OCI-LY7 (cell line): ENCODE measurements at regions not wholly inside any gene's neighbourhood (a gene's known extent, or its start where the extent isn't known, plus 50 kb on each side); places are given as distances from the start of the nearest gene placed in this dataset.

ENCODE experiments used
- BruUV-seq: library from RNA; stranded (reverse); fragments of 400-500 nt; replicated peaks from 2 replicates; lab custom pipeline; 2021; lab: Mats Ljungman, UMichigan
- CTCF ChIA-PET: fragments of 300-600 bp; sonication (Branson Sonifier 250); formaldehyde crosslinking; loops from one replicate; lab custom pipeline; 2022; ENCODE audit warnings: antibody characterized with exemption; ENCODE audit not compliant: unreplicated experiment; lab: Charles Lee
- POLR2A ChIA-PET: fragments of 300-600 bp; sonication (Branson Sonifier 250); formaldehyde crosslinking; loops from one replicate; lab custom pipeline; 2022; ENCODE audit warnings: antibody characterized with exemption; lab: Charles Lee
- DNase-seq: peaks from one replicate; pipeline ENCODE4 v3.0.0-alpha.2; 2015; ENCODE audit warnings: low spot score
- H2AFZ ChIP-seq: fragments of 200-600 bp; sonication (generic), shearing (Covaris generic); 2 replicates; pipeline ENCODE4 v1.6.1; 2014; ENCODE audit warnings: mild to moderate bottlenecking, antibody characterized with exemption, low read length, moderate library complexity
- H3K27ac ChIP-seq: fragments of 200-600 bp; sonication (generic); 2 replicates; pipeline ENCODE4 v1.5.1; 2014; ENCODE audit warnings: mixed run types, low read depth, mild to moderate bottlenecking, moderate library complexity, low read length, inconsistent platforms; ENCODE audit not compliant: poor library complexity, severe bottlenecking
- H3K36me3 ChIP-seq: fragments of 200-600 bp; sonication (generic); 2 replicates; pipeline ENCODE4 v1.6.1; 2014; ENCODE audit warnings: mild to moderate bottlenecking, antibody characterized with exemption, low read length, moderate library complexity, mixed read lengths; ENCODE audit not compliant: insufficient read depth
- H3K4me1 ChIP-seq: fragments of 200-600 bp; sonication (generic); 2 replicates; pipeline ENCODE4 v1.5.1; 2014; ENCODE audit warnings: mild to moderate bottlenecking, low read length; ENCODE audit not compliant: insufficient read depth, poor library complexity, severe bottlenecking
- H3K4me2 ChIP-seq: fragments of 200-600 bp; sonication (generic); 2 replicates; pipeline ENCODE4 v1.6.1; 2014; ENCODE audit warnings: mild to moderate bottlenecking, low read length
- H3K4me3 ChIP-seq: fragments of 200-600 bp; sonication (generic); 2 replicates; pipeline ENCODE4 v1.5.1; 2014; ENCODE audit warnings: mild to moderate bottlenecking, low read depth, low read length; ENCODE audit not compliant: poor library complexity, severe bottlenecking
- H3K79me2 ChIP-seq: fragments of 200-600 bp; sonication (generic); 2 replicates; pipeline ENCODE4 v1.6.1; 2016; ENCODE audit warnings: low read depth, mild to moderate bottlenecking, low read length, moderate library complexity, mixed read lengths; ENCODE audit not compliant: insufficient read depth
- H3K9me2 ChIP-seq: fragments of 200-600 bp; sonication (generic); 2 replicates; pipeline ENCODE4 v1.6.1; 2016; ENCODE audit warnings: mild to moderate bottlenecking, low read length, mixed read lengths; ENCODE audit not compliant: insufficient read depth
- H3K9me3 ChIP-seq: fragments of 200-600 bp; sonication (generic); 2 replicates; pipeline ENCODE4 v1.6.1; 2014; ENCODE audit warnings: mild to moderate bottlenecking, mixed run types, low read length, mixed read lengths
- H4K20me1 ChIP-seq: fragments of 200-600 bp; sonication (generic); 2 replicates; pipeline ENCODE4 v1.6.1; 2014; ENCODE audit warnings: mild to moderate bottlenecking, antibody characterized with exemption, low read length, moderate library complexity, mixed read lengths; ENCODE audit not compliant: insufficient read depth
- CTCF ChIP-seq: fragments of 200-600 bp; sonication (generic); conservative IDR thresholded peaks from 2 replicates; pipeline ENCODE4 v1.5.1; 2014; ENCODE audit warnings: mild to moderate bottlenecking, antibody characterized with exemption, low read length, moderate library complexity, mixed read lengths
- EZH2phosphoT487 ChIP-seq: fragments of 200-600 bp; sonication (generic); IDR thresholded peaks from 2 replicates; pipeline ENCODE4 v1.6.1; 2018; ENCODE audit warnings: low read depth, borderline replicate concordance, mild to moderate bottlenecking, mixed run types, antibody characterized with exemption, low read length, moderate library complexity, mixed read lengths
- intact Hi-C: fragments of 100-400 bp; cut with micrococcal nuclease; formaldehyde crosslinking; loops from one replicate; pipeline ENCODE4 v1.10.0; 2022; ENCODE audit not compliant: unreplicated experiment

GRCh38 chr10:28248092-28248491 lies 54.8 kb downstream of the MPP7 start:
- H3K79me2 ChIP-seq, result no peaks in the 10 kb centered on the region
- intact Hi-C loops, result no loop called here

GRCh38 chr10:28246023-28246422 lies 56.8 kb downstream of the MPP7 start:
- no peak for TF ChIP-seq EZH2phosphoT487
- TF ChIP-seq CTCF, result no peak
- H3K4me3 ChIP-seq, result no peak overlapping the region
- no peak overlapping the region for H2AFZ ChIP-seq
- H3K4me1 ChIP-seq, result peaks cover 12% of the 10 kb centered on the region
- no TSS peak for BruUV-seq
- no peaks in the 10 kb centered on the region for H3K9me2 ChIP-seq
- H3K79me2 ChIP-seq, result no peaks in the 10 kb centered on the region
- no peak overlapping the region for H3K4me2 ChIP-seq
- H3K9me3 ChIP-seq, result peaks cover 13% of the 10 kb centered on the region; the same call in 1 of the 2 replicates
- intact Hi-C loops, result no loop called here
- no peak for DNase-seq
- no peak overlapping the region for H3K27ac ChIP-seq
- POLR2A ChIA-PET, result interaction anchor here (0.6 to 1.3 kb wide), 3 partner anchors 16 to 174 kb away, joined by 3 to 5 read pairs (median 4); no protein-coding TSS in a partner anchor
- no peaks in the 10 kb centered on the region for H4K20me1 ChIP-seq
- CTCF ChIA-PET, result no interaction called here
- no peaks in the 10 kb centered on the region; the same call in 1 of the 2 replicates for H3K36me3 ChIP-seq

More at GRCh38 chr10:28248092-28248491, 54.8 kb downstream of the MPP7 start:
- ChIA-PET POLR2A (interaction anchor here (1.2 to 1.3 kb wide), 2 partner anchors 9 to 686 kb away, joined by 3 to 4 read pairs; no protein-coding TSS in a partner anchor), CTCF (no interaction called here)
- H3K4me3 ChIP-seq, result no peak overlapping the region
- no TSS peak for BruUV-seq
- H2AFZ ChIP-seq, result no peak overlapping the region
- H3K4me1 ChIP-seq, result peaks cover 5% of the 10 kb centered on the region
- no peaks in the 10 kb centered on the region for H3K9me2 ChIP-seq
- no peaks in the 10 kb centered on the region; the same call in 1 of the 2 replicates for H3K36me3 ChIP-seq
- TF ChIP-seq CTCF (no peak), EZH2phosphoT487 (no peak)
- no peak overlapping the region for H3K4me2 ChIP-seq
- H3K9me3 ChIP-seq, result peaks cover 13% of the 10 kb centered on the region; the same call in 1 of the 2 replicates
- no peak for DNase-seq
- no peaks in the 10 kb centered on the region for H4K20me1 ChIP-seq
- H3K27ac ChIP-seq, result no peak overlapping the region

GRCh38 chr10:28243923-28244322 lies 58.9 kb downstream of the MPP7 start:
- POLR2A ChIA-PET, result no interaction called here
- Histone ChIP-seq H3K4me1 (peaks cover 12% of the 10 kb centered on the region), H3K27ac (no peak overlapping the region), H3K4me3 (no peak overlapping the region), H3K9me2 (no peaks in the 10 kb centered on the region), H3K9me3 (peaks cover 13% of the 10 kb centered on the region; the same call in 1 of the 2 replicates), H4K20me1 (no peaks in the 10 kb centered on the region), H2AFZ (no peak overlapping the region), H3K36me3 (no peaks in the 10 kb centered on the region; the same call in 1 of the 2 replicates), H3K79me2 (no peaks in the 10 kb centered on the region), H3K4me2 (no peak overlapping the region)
- intact Hi-C loops, result loop anchor here (2.0 to 5.0 kb wide), 3 partner anchors 139 to 685 kb away; no protein-coding TSS in a partner anchor
- no peak for DNase-seq
- BruUV-seq, result no TSS peak
- TF ChIP-seq CTCF, result no peak
- TF ChIP-seq EZH2phosphoT487, result no peak
- CTCF ChIA-PET, result no interaction called here
